ENCODE measurements at regions not wholly inside any gene's neighbourhood (a gene's known extent, or its start where the extent isn't known, plus 50 kb on each side); places are given as distances from the start of the nearest gene placed in this dataset.
"Not testable (repeated sequence)": the region's sequence is repeated elsewhere in the genome, so short reads cannot be mapped to it uniquely, and the experiment has no call there.

- no peak overlapping the region for H3K9ac ChIP-seq (ENCODE audit: low read depth in 1 of 2, low read length in 2 of 2)
- no peaks in the 10 kb centered on the region for H3K4me1 ChIP-seq (ENCODE audit: control insufficient read depth in 1 of 2, insufficient read depth in 2 of 2, low read length in 2 of 2)
- H3K4me3 ChIP-seq (ENCODE audit: low read depth in 1 of 2, low read length in 2 of 2) = no peak overlapping the region
- peaks cover 3 to 5% of the 10 kb centered on the region in 2 donors for H3K9me3 ChIP-seq (ENCODE audit: control insufficient read depth in 1 of 2, low read length in 2 of 2)
- no peaks in the 10 kb centered on the region for H3K36me3 ChIP-seq (ENCODE audit: control insufficient read depth in 1 of 2, insufficient read depth in 2 of 2, low read length in 2 of 2)
- no peak overlapping the region for H3K27ac ChIP-seq (ENCODE audit: low read depth, low read length)
- no peaks in the 10 kb centered on the region for H3K27me3 ChIP-seq (ENCODE audit: control insufficient read depth in 1 of 2, insufficient read depth in 2 of 2, low read length in 2 of 2)
Observed at GRCh38 chrX:452598-452997, 65.9 kb upstream of the PPP2R3B start.

GRCh38 chrX:454514-454913, 67.8 kb upstream of the PPP2R3B start:
- H3K27me3 ChIP-seq (ENCODE audit: control insufficient read depth in 1 of 2, insufficient read depth in 2 of 2, low read length in 2 of 2); H3K36me3 ChIP-seq (ENCODE audit: control insufficient read depth in 1 of 2, insufficient read depth in 2 of 2, low read length in 2 of 2); H3K9ac ChIP-seq (ENCODE audit: low read depth in 1 of 2, low read length in 2 of 2); H3K9me3 ChIP-seq (ENCODE audit: control insufficient read depth in 1 of 2, low read length in 2 of 2); H3K4me1 ChIP-seq (ENCODE audit: control insufficient read depth in 1 of 2, insufficient read depth in 2 of 2, low read length in 2 of 2); H3K4me3 ChIP-seq (ENCODE audit: low read depth in 1 of 2, low read length in 2 of 2); H3K27ac ChIP-seq (ENCODE audit: low read depth, low read length): not testable (repeated sequence)

GRCh38 chrX:455199-455598, 68.5 kb upstream of the PPP2R3B start:
- Histone ChIP-seq H3K9ac (ENCODE audit: low read depth in 1 of 2, low read length in 2 of 2) (no peak overlapping the region), H3K4me3 (ENCODE audit: low read depth in 1 of 2, low read length in 2 of 2) (no peak overlapping the region), H3K27ac (ENCODE audit: low read depth, low read length) (no peak overlapping the region), H3K9me3 (ENCODE audit: control insufficient read depth in 1 of 2, low read length in 2 of 2) (peaks cover 5 to 9% of the 10 kb centered on the region in 2 donors), H3K27me3 (ENCODE audit: control insufficient read depth in 1 of 2, insufficient read depth in 2 of 2, low read length in 2 of 2) (no peaks in the 10 kb centered on the region), H3K36me3 (ENCODE audit: control insufficient read depth in 1 of 2, insufficient read depth in 2 of 2, low read length in 2 of 2) (no peaks in the 10 kb centered on the region), H3K4me1 (ENCODE audit: control insufficient read depth in 1 of 2, insufficient read depth in 2 of 2, low read length in 2 of 2) (no peaks in the 10 kb centered on the region)

GRCh38 chrX:455673-456072, 69.0 kb upstream of the PPP2R3B start:
- H3K9me3 ChIP-seq (ENCODE audit: control insufficient read depth in 1 of 2, low read length in 2 of 2) = peaks cover 5 to 9% of the 10 kb centered on the region in 2 donors
- H3K4me3 ChIP-seq (ENCODE audit: low read depth in 1 of 2, low read length in 2 of 2) = no peak overlapping the region
- no peak overlapping the region for H3K9ac ChIP-seq (ENCODE audit: low read depth in 1 of 2, low read length in 2 of 2)
- no peaks in the 10 kb centered on the region for H3K27me3 ChIP-seq (ENCODE audit: control insufficient read depth in 1 of 2, insufficient read depth in 2 of 2, low read length in 2 of 2)
- no peak overlapping the region for H3K27ac ChIP-seq (ENCODE audit: low read depth, low read length)
- no peaks in the 10 kb centered on the region for H3K4me1 ChIP-seq (ENCODE audit: control insufficient read depth in 1 of 2, insufficient read depth in 2 of 2, low read length in 2 of 2)
- no peaks in the 10 kb centered on the region for H3K36me3 ChIP-seq (ENCODE audit: control insufficient read depth in 1 of 2, insufficient read depth in 2 of 2, low read length in 2 of 2)

- H3K4me1 ChIP-seq (ENCODE audit: control insufficient read depth in 1 of 2, insufficient read depth in 2 of 2, low read length in 2 of 2) = no peaks in the 10 kb centered on the region
- H3K9ac ChIP-seq (ENCODE audit: low read depth in 1 of 2, low read length in 2 of 2) = no peak overlapping the region
- H3K27ac ChIP-seq (ENCODE audit: low read depth, low read length) = no peak overlapping the region
- no peak overlapping the region for H3K4me3 ChIP-seq (ENCODE audit: low read depth in 1 of 2, low read length in 2 of 2)
- H3K36me3 ChIP-seq (ENCODE audit: control insufficient read depth in 1 of 2, insufficient read depth in 2 of 2, low read length in 2 of 2) = no peaks in the 10 kb centered on the region
- no peaks in the 10 kb centered on the region for H3K27me3 ChIP-seq (ENCODE audit: control insufficient read depth in 1 of 2, insufficient read depth in 2 of 2, low read length in 2 of 2)
- H3K9me3 ChIP-seq (ENCODE audit: control insufficient read depth in 1 of 2, low read length in 2 of 2) = peaks cover 5 to 12% of the 10 kb centered on the region in 2 donors
Observed at GRCh38 chrX:456146-456545, 69.4 kb upstream of the PPP2R3B start.

GRCh38 chrX:456551-457291, 70.0 kb upstream of the PPP2R3B start:
- Histone ChIP-seq H3K27me3 (ENCODE audit: control insufficient read depth in 1 of 2, insufficient read depth in 2 of 2, low read length in 2 of 2) (no peaks in the 10 kb centered on the region), H3K4me1 (ENCODE audit: control insufficient read depth in 1 of 2, insufficient read depth in 2 of 2, low read length in 2 of 2) (no peaks in the 10 kb centered on the region), H3K27ac (ENCODE audit: low read depth, low read length) (no peak overlapping the region), H3K9me3 (ENCODE audit: control insufficient read depth in 1 of 2, low read length in 2 of 2) (peaks cover 10 to 16% of the 10 kb centered on the region in 2 donors), H3K36me3 (ENCODE audit: control insufficient read depth in 1 of 2, insufficient read depth in 2 of 2, low read length in 2 of 2) (no peaks in the 10 kb centered on the region), H3K9ac (ENCODE audit: low read depth in 1 of 2, low read length in 2 of 2) (no peak overlapping the region), H3K4me3 (ENCODE audit: low read depth in 1 of 2, low read length in 2 of 2) (no peak overlapping the region)

GRCh38 chrX:457292-457679, 70.6 kb upstream of the PPP2R3B start:
- H3K9me3 ChIP-seq (ENCODE audit: control insufficient read depth in 1 of 2, low read length in 2 of 2) = peaks cover 16 to 18% of the 10 kb centered on the region in 2 donors
- H3K9ac ChIP-seq (ENCODE audit: low read depth in 1 of 2, low read length in 2 of 2) = no peak overlapping the region
- H3K36me3 ChIP-seq (ENCODE audit: control insufficient read depth in 1 of 2, insufficient read depth in 2 of 2, low read length in 2 of 2) = no peaks in the 10 kb centered on the region
- H3K27ac ChIP-seq (ENCODE audit: low read depth, low read length) = no peak overlapping the region
- H3K4me1 ChIP-seq (ENCODE audit: control insufficient read depth in 1 of 2, insufficient read depth in 2 of 2, low read length in 2 of 2) = no peaks in the 10 kb centered on the region
- no peak overlapping the region for H3K4me3 ChIP-seq (ENCODE audit: low read depth in 1 of 2, low read length in 2 of 2)
- H3K27me3 ChIP-seq (ENCODE audit: control insufficient read depth in 1 of 2, insufficient read depth in 2 of 2, low read length in 2 of 2) = no peaks in the 10 kb centered on the region

GRCh38 chrX:458631-459061, 71.9 kb upstream of the PPP2R3B start:
- Histone ChIP-seq H3K27me3 (ENCODE audit: control insufficient read depth in 1 of 2, insufficient read depth in 2 of 2, low read length in 2 of 2) (no peaks in the 10 kb centered on the region), H3K4me3 (ENCODE audit: low read depth in 1 of 2, low read length in 2 of 2) (no peak overlapping the region), H3K4me1 (ENCODE audit: control insufficient read depth in 1 of 2, insufficient read depth in 2 of 2, low read length in 2 of 2) (no peaks in the 10 kb centered on the region), H3K9ac (ENCODE audit: low read depth in 1 of 2, low read length in 2 of 2) (no peak overlapping the region), H3K36me3 (ENCODE audit: control insufficient read depth in 1 of 2, insufficient read depth in 2 of 2, low read length in 2 of 2) (no peaks in the 10 kb centered on the region), H3K27ac (ENCODE audit: low read depth, low read length) (no peak overlapping the region), H3K9me3 (ENCODE audit: control insufficient read depth in 1 of 2, low read length in 2 of 2) (peaks cover 23 to 26% of the 10 kb centered on the region in 2 donors)

- Histone ChIP-seq H3K27ac (ENCODE audit: low read depth, low read length) (no peak overlapping the region), H3K9me3 (ENCODE audit: control insufficient read depth in 1 of 2, low read length in 2 of 2) (peaks cover 23 to 26% of the 10 kb centered on the region in 2 donors), H3K36me3 (ENCODE audit: control insufficient read depth in 1 of 2, insufficient read depth in 2 of 2, low read length in 2 of 2) (no peaks in the 10 kb centered on the region), H3K9ac (ENCODE audit: low read depth in 1 of 2, low read length in 2 of 2) (no peak overlapping the region), H3K27me3 (ENCODE audit: control insufficient read depth in 1 of 2, insufficient read depth in 2 of 2, low read length in 2 of 2) (no peaks in the 10 kb centered on the region), H3K4me3 (ENCODE audit: low read depth in 1 of 2, low read length in 2 of 2) (no peak overlapping the region), H3K4me1 (ENCODE audit: control insufficient read depth in 1 of 2, insufficient read depth in 2 of 2, low read length in 2 of 2) (no peaks in the 10 kb centered on the region)
Observed at GRCh38 chrX:459611-460010, 72.9 kb upstream of the PPP2R3B start.

GRCh38 chrX:460116-460515, 73.4 kb upstream of the PPP2R3B start:
- H3K27me3 ChIP-seq (ENCODE audit: control insufficient read depth in 1 of 2, insufficient read depth in 2 of 2, low read length in 2 of 2) = no peaks in the 10 kb centered on the region
- H3K4me3 ChIP-seq (ENCODE audit: low read depth in 1 of 2, low read length in 2 of 2) = no peak overlapping the region
- H3K4me1 ChIP-seq (ENCODE audit: control insufficient read depth in 1 of 2, insufficient read depth in 2 of 2, low read length in 2 of 2) = no peaks in the 10 kb centered on the region
- H3K36me3 ChIP-seq (ENCODE audit: control insufficient read depth in 1 of 2, insufficient read depth in 2 of 2, low read length in 2 of 2) = no peaks in the 10 kb centered on the region
- H3K9ac ChIP-seq (ENCODE audit: low read depth in 1 of 2, low read length in 2 of 2) = no peak overlapping the region
- peaks cover 23 to 26% of the 10 kb centered on the region in 2 donors for H3K9me3 ChIP-seq (ENCODE audit: control insufficient read depth in 1 of 2, low read length in 2 of 2)
- no peak overlapping the region for H3K27ac ChIP-seq (ENCODE audit: low read depth, low read length)
